NCI-H1048 (cell line): ENCODE measurements at regions not wholly inside any gene's neighbourhood (a gene's known extent, or its start where the extent isn't known, plus 50 kb on each side); places are given as distances from the start of the nearest gene placed in this dataset.
A peak's percentile ranks its signal among the peaks of the same experiment; 100 is the strongest.
"Not testable (repeated sequence)": the region's sequence is repeated elsewhere in the genome, so short reads cannot be mapped to it uniquely, and the experiment has no call there.

Experiments used
- DNase-seq: peaks from one replicate; lab custom pipeline; 2025; lab: John Stamatoyannopoulos, UW

DNA sequence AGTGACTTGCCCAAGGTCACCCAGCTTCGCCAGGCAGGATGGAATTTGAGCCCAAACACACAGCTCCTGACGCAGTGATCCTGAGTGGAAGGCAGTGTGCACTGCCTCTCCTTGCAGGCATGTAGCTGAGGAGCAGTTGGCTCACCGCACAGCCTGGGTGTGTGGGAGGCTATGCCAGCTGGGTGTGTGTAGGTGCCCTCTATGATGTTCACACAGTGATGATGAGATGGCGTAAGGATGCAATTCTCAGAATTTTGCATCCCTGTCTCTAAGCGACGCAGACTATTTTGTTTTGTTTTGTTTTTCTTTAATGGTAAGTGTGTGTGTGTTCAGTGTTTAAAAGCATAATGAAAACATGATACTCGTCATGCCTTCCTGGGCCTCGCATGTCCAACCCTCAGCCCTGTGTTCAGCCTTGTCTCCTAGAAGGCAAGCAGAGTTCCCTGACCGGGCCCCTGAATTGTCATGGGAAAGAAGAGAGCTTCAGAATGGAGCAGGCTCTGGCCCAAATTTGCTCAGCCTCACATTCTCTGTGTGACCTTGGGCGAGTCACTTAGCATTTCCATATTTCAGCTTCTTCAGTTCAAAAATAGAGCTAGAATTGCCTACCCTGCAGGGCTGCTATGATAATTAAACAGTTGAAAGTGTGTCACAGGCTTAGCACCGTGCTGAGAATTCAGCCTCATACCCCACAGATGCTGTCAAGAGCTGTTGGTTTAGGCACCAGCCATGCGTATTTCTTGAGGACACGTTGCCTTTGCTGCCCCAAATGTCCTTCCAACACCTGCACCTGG is 603.6 kb upstream of the RAB6C start:
- no peak for DNase-seq

DNA sequence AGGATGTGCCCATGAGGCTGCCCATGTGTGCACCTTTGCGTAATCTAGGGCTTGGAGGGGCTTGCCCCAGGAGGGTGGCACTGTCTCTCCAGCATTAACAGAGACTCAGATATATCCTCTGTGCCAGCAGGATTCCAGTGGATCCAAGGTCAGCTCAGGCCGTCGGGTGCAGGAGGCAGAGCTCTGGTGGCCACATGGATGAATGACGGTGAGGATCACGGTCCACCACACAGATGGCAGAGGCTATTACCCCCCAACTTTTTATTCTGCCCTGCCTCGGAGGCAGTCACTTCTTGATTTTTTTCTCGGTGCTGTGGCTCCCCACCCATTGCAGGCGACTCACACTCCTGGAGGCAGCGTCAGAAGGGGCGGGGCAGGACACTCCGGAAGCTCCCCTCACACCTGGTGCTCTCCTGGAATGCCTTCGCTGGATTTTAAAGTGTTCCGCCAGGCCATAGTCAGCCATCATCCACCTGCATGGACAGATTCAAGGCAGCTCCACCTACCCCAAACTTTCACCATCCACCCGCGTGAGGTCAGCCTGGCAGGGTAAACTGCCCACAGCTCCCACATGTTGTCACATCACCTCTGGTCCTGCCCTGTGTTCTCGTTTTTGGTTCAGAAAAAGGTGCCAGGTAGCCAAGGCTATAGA is 602.9 kb upstream of the RAB6C start:
- no peak for DNase-seq

DNA sequence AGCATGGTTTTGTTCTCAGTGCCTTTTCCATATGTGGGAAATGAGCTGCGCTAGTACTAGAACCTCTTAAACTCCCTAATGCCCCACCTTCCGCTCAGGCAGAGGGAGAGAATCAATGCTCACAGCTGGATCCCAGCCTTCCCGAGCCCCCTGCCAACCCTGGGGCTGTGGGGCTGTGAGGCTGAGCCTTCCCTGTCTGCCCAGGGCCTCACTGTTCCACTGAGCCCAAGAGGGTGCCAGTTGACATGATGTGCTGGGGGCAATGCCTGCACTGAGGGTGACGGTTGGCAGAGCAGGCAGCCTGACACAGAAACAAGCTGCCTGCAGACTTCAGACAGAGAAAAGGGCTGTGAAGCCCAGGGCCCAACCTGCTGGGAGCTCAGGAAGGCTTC is 602.4 kb upstream of the RAB6C start:
- DNase-seq: no peak

DNA sequence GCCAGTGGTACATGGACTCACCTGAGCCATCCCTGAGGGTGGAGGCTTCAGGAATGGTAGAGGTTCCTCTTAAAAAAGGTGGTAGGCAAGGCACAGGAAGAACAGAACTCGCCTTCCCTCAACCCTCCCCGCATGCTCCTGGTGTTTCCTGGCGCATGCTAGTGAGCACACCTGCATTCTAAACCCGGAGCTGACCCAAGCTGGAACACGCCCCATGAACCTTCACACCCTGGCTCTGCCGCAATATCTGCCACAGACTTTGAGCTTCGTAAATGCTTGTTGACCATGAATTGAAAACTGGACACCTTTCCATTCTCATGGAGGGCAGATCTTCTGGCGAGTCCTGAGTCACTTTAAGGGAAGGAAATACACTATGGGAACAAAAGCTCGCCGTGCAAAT is 601.3 kb upstream of the RAB6C start:
- DNase-seq: no peak

DNA sequence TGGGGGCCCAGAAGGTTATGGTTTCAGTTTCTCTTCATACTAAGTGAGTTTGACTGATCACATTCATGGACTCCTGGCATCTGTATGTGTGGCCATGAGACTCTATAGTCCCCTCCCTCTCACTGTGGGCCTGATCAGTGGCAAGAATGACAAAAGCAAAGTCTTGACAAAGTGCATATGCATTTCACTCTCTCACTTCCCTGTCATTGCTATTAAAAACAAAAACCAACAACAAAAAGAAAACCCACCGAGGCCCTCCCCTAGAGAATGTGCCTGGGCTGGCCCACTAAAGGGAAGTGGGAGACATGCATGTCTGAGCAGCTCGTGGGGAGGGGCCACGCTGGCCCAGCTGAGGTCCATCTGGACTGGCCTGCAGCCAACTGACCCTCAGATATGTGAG is 600.1 kb upstream of the RAB6C start:
- no peak for DNase-seq

DNA sequence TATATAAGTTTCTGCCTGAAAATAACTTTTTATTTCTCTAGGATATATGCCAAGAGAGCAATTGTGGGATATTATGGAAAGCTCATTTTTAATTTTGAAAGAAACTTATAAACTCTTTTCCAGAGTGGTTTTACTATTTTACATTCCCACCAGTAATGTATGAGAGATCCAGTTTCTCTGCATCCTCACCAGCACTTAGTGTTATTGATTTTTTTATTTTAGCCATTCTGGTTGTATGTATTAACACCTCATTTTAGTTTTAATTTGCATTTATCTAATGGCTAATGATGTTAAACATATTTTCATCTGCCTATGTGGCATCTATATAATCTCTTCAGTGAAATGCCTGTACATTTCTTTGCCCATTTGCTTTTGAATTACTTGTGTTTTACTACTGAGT is 597.7 kb upstream of the RAB6C start:
- no peak for DNase-seq

DNA sequence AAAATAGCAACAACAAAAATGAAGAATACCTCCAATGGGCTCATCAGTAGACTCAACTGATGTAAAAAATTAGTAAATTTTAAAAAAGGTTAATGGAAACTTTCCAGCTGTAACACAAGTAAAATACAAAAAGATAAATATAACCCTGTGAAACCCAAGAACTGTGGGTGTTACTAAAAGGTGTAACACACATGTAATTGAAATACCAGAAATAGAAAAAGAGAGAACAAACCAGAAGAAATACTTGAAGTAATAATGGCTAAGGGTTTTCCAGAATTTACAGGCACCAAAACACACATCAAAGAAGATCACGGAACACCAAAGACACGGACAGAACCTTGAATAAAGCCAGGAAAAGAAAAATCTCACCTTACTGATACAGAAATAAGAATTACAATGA is 590.6 kb upstream of the RAB6C start:
- DNase-seq: no peak

DNA sequence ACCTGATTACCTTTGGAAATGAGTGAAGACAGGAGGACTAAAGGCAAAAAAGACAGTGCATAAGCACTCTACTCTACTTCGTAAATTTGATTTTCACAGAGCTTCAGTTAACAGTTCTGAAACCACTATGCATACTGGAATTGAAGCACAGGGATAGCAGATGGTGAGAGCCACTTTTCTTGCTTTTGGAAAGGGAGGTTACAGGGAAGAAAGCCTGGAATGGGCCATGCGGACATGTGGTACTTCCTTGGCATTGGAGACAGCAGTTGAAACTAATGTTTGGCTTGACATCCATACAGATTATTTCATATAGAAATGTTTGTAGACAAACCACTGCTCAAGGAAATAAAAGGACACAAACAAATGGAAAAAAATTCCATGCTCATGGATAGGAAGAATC is 585.6 kb upstream of the RAB6C start:
- no peak for DNase-seq

DNA sequence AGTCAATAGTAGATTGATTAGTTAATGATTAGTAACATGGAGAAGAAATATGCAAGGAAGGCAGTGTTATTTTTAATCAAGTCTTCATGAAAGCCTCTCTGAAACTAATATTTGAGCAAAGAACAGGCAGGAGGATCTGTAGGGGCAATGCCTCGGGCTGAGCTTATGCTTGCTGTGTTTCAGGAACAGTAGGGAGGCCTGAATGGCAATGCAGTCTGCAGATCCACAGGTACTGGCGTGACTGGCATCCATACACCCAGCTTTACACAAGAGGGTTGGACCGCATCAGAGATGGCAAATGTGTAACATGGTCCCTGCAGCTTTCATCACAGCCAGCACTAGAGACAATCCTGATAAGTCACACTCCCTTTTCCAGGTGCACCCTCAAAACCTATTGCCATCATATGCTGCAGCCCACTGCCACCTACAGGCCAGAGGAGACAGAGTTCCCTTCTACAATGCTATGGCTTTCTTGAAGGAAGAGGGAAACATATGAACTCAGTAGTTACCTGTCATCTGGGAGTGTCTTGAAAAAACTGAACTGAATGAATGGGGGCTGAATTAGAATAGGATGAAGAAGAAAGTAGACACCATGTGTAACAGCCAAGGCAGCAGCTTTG is 582.4 kb upstream of the RAB6C start:
- peak; percentile 40 for DNase-seq

DNA sequence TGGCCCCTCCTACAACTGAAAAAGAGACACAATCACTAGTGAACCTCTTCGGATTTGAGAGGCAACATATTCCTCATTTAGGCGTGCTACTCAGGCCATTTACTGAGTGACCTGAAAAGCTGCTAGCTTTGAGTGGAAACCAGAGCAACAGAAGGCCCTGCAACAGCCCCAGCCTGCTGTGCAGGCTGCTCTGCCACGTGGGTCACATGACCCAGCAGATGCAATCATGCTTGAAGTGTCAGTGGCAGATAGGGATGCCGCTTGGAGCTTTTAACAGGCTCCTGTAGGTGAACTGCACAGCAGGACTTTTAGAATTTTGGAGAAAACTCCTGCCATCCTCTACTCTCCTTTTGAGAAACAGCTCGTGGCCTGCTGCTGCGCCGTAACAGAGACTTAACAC is 578.6 kb upstream of the RAB6C start:
- DNase-seq: no peak

DNA sequence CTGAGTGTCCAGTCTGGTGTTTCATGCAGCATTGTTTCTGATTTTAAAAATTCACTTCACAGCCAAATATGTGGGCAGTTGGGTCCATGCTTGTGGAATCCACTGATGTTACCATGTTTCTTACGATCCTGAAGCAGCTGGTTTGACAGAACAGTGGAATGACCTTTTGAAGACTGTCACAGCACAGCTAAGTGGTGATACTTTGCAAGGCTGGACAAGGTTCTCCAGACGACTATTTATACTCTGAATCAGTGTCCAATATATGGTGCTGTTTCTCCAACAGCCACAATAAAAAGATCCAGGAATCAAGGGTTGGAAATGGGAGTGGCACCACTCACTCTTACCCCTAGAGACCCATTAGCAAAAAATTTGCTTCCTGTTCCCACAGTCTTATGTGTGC is 577.4 kb upstream of the RAB6C start:
- DNase-seq: no peak

DNA sequence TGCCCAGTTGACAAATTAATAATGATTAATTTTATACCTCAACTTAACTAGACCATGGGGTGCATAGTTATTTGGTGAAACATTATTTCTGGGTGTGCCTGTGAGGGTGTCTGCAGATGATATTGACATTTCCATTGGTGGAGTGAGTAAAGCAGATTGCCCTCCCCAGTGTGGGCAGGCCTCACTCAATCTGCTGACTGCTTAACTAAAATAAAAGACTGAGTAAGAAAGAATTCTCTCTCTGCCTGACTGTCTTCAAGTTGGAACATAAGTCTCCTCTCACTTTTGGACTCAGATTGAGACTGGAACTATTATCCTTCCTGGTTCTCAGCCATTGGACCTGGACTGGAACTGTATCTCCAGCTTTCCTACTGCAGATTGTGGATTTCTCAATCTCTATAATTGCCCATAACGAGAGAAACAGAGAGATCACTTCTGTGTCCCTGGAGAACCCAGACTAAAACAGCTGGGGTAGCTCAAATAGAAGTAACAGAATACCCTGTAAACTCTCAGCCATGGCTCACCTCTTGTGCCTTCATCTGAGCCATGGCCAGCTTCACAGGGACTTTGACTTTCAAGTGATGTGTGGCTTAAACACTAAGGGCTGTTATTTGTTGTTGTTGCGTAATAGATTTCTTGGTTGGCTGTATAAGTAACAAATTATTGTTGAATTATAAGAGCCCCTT is 575.3 kb upstream of the RAB6C start:
- no peak for DNase-seq

DNA sequence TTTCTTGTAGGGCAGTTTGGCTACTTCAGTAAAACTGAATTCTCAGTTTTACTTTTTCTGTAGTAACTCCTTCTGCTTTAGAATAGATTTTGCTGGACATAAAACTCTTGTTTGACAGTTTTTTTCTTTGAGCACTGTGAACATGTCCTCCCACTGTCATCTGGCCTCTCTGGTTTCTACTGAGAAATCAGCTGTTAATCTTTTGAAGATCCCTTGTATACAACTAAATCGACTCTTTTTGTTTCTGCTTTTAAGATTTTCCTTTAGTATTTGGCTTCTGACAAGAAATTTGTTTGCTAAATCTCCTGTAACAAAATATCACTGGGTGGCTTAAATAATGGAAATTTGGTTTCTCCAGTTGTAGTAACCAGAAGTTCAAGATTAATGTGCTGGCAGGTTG is 570.9 kb upstream of the RAB6C start:
- DNase-seq: no peak

DNA sequence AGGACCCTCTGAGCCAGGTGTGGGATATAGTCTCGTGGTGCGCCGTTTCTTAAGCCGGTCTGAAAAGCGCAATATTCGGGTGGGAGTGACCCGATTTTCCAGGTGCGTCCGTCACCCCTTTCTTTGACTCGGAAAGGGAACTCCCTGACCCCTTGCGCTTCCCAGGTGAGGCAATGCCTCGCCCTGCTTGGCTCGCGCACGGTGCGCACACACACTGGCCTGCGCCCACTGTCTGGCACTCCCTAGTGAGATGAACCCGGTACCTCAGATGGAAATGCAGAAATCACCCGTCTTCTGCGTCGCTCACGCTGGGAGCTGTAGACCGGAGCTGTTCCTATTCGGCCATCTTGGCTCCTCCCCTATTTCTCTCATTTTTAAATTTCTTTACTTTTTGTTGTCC is 562.4 kb upstream of the RAB6C start:
- not testable (repeated sequence) for DNase-seq

DNA sequence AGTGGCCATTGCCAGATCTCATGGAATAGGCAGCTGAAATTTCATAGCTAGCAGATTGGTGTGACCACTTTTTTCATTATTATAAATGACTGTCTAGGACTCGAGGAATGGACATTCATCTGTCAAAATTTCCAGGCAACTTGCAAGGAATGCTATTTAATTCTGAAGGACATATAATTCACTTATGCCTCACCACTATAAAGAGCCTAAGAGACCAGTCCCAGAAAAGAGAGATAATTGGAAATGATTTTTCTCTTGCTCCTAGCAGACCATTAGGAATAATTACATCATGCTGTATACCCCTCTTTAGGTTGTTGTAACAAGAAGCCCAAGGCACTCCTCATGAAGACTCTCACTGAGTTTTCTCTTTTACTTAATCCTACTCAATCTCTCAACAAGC is 557.4 kb upstream of the RAB6C start:
- no peak for DNase-seq

DNA sequence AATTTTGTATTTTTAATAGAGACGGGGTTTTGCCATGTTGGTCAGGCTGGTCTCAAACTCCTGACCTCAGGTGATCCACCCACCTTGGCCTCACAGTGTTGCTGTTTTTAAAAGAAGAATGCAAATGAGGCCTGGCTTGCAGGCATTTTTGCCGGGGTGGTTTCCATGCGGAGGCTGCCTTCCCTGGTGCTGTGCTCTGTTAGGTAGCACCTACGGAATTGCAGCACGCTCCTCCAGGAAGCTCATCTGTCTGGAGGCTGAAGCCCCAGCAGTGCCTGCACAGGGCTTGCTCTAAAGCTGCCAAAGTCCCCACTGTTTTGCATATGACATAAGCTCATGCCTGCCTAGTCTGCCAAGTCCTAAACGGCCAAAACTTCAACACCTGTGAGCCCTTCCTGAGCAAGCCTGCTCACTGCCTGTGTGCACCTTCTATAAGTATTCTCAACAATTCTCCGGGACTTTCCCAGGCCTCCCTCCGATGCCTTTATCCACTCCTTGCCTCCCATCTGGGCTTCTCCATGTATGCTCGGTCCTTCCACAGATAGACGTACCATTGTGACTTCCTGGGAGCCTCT is 551.3 kb upstream of the RAB6C start:
- DNase-seq: peak; percentile 26

DNA sequence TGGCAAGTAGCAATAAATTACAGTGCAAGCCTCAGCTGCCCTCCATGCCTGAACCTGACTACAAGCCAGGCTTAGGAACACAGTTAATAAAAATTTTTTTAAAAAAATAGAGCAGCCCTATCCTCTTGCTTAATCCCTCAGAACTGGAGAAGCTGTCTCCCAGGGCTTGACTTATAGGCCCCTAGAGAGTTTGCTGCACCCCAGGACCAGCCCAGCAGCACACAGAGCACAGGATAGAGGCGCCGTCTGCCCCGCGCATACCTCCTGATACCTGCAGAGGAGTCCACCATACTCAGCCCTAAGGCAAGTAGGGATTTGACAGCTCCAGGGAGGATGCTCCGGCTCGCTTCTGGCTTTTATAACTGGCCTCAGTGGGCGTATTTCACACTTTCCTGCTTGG is 548.6 kb upstream of the RAB6C start:
- no peak for DNase-seq

DNA sequence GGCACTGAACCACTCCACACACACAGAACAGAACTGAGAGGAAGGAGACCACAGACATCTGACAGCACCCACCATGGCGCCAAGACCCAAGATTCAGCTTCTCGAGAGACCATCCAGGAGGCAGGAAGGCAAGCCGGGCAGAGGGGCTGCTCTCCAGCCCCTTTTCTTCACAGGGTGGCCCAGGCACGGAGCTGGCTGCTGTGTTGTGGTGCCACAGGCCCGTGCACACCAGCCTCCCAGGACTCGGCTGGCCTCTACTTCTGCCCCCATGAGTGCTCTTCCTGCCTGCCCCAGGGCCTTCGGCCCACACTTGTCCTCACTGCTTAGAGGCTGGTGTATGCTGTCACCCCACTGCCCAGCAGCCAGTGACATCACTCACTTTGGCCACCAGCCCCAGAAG is 547.6 kb upstream of the RAB6C start:
- no peak for DNase-seq

DNA sequence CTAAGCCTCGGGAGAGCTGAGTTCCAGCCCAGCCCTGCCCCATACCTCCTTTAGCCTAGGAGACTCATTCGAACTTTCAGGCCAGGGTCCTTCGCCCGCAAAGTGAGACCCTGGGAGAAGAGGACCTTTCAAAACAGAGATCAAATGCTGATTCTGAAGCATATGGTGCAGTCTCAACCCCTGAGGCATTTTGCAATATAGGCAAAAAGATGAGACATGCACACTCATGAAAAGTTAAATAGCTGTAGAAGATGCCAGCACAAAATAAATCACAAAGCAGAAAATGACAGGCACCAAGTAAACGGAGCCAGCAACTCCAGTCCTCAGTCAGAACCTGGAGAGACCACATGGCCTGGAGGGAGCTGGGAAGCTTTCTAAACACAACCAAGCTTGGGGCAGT is 542.7 kb upstream of the RAB6C start:
- DNase-seq: no peak

DNA sequence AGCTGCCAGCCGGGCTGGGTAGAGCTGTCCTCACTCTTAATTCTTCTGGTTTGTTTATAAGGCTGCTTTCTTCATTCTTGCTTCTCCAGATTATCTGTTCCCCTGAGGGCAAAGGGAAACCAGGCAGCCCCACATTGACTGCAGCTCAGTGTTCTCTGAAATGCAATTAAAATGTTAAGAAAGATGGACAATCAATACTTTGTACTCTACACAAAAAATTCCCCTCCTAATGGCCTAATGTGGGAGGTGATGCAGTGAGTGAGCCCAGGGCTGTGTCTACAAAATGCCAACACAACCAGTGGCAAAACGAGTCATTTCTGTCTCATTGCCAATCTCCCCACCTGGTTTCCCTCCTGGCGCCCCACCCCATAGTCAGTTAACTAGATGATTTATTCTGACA is 541.7 kb upstream of the RAB6C start:
- no peak for DNase-seq

DNA sequence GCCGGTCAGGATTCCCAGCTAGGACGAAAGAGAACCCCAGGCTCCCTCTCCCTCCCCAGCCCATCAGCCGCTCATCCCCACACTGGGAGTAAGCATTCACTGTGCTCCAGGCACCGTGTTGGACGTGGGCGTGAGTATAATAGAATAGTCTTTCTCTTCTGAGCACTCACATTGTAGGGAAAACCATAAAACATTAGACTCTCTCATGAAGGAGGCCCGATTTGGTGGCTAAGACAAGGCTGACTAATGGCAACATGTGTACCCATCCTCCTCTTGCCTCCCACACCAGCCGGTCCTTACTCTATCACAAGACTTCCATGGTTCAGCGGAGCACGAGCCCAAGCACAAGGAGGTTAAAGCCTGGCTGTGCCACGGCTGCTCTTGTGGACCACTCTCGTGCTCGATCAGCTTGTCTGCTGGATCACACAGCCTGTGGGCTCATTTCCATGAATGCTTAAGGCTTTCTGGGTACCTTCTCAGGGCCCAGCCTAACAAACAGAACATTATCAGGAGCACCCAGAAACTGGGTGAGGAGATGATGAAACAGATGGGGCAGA is 540.9 kb upstream of the RAB6C start:
- no peak for DNase-seq
